ENCODE measurements at regions not wholly inside any gene's neighbourhood (a gene's known extent, or its start where the extent isn't known, plus 50 kb on each side); places are given as distances from the start of the nearest gene placed in this dataset.
"Not testable (repeated sequence)": the region's sequence is repeated elsewhere in the genome, so short reads cannot be mapped to it uniquely, and the experiment has no call there.

DNA sequence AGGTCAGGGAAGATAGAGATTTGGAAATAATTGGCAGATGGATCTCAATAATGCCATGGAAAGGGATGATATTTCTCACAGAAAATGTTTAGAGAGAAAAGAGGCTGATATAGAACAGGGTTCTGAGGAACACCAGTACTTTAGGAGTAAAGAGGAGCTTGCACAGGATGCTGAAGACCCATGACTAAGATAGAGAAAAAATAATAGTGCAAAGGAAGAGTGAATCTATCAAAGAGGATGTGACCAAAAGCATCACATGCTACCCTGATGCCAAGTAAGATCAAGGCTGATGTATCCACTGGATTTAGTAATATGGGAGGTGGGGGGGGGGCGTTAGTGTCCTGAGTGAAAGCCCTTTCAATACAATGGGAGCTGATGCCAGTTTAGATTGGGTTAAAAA is 80.1 kb upstream of the NOTCH2NLA start:
- TF ChIP-seq, protein P1, sequence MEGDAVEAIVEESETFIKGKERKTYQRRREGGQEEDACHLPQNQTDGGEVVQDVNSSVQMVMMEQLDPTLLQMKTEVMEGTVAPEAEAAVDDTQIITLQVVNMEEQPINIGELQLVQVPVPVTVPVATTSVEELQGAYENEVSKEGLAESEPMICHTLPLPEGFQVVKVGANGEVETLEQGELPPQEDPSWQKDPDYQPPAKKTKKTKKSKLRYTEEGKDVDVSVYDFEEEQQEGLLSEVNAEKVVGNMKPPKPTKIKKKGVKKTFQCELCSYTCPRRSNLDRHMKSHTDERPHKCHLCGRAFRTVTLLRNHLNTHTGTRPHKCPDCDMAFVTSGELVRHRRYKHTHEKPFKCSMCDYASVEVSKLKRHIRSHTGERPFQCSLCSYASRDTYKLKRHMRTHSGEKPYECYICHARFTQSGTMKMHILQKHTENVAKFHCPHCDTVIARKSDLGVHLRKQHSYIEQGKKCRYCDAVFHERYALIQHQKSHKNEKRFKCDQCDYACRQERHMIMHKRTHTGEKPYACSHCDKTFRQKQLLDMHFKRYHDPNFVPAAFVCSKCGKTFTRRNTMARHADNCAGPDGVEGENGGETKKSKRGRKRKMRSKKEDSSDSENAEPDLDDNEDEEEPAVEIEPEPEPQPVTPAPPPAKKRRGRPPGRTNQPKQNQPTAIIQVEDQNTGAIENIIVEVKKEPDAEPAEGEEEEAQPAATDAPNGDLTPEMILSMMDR (IDR thresholded peaks at IDR 0.05; ENCODE audit: low read length): not testable (repeated sequence)
- not testable (repeated sequence) for TF ChIP-seq EZH2 (IDR thresholded peaks at IDR 0.05; ENCODE audit: borderline replicate concordance, low read length)
